ENCODE measurements at regions not wholly inside any gene's neighbourhood (a gene's known extent, or its start where the extent isn't known, plus 50 kb on each side); places are given as distances from the start of the nearest gene placed in this dataset.

DNA sequence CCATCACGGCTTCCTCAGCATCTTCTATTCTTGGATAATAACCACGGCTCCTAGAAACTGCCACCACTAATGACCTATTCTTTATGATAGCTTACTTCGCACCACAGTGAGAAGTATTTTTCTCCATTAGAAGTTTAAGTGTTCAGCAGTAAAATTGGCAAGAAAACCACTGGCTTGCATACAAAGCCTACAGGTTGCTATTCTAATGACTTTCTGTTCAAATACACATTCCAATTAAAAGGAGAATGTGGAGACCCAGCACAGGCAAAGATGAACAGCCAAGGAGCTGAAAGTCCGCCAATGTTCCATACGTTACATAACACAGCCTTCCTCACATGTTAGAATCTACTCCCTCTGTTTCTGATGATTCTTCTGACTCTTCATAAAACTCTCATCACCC is 875.0 kb upstream of the PRKX start:
- TF ChIP-seq YY1 (IDR thresholded peaks at IDR 0.05; ENCODE audit: insufficient read depth, insufficient read length) (no peak), ZNF274 (IDR thresholded peaks at IDR 0.05; ENCODE audit: low read depth, low read length) (no peak)

Data from NT2/D1 (cell line).